Parathyroid adenoma (tissue), 2 donors: ENCODE measurements at regions not wholly inside any gene's neighbourhood (a gene's known extent, or its start where the extent isn't known, plus 50 kb on each side); places are given as distances from the start of the nearest gene placed in this dataset.

Experiments
- H2AFZ ChIP-seq: fragments of 300-600 bp; sonication (generic); one replicate; pipeline ENCODE4 v1.7.0; 2017; ENCODE audit warnings: antibody characterized with exemption, mild to moderate bottlenecking
- H3K27ac ChIP-seq: fragments of 300-600 bp; sonication (generic); one replicate; pipeline ENCODE4 v1.7.0; 2017
- H3K27me3 ChIP-seq: fragments of 300-600 bp; sonication (generic); one replicate; pipeline ENCODE4 v1.7.0; 2017; ENCODE audit warnings: low read length; ENCODE audit not compliant: control insufficient read depth, insufficient read depth
- H3K36me3 ChIP-seq: fragments of 300-600 bp; sonication (generic); one replicate; pipeline ENCODE4 v1.7.0; 2017; ENCODE audit warnings: low read length; ENCODE audit not compliant: control insufficient read depth, insufficient read depth
- H3K4me1 ChIP-seq: fragments of 300-600 bp; sonication (generic); one replicate; pipeline ENCODE4 v1.7.0; 2017; ENCODE audit warnings: control low read depth
- H3K4me2 ChIP-seq: fragments of 300-600 bp; sonication (generic); one replicate; pipeline ENCODE4 v1.7.0; 2017; ENCODE audit warnings: low read length
- H3K4me3 ChIP-seq: fragments of 300-600 bp; sonication (generic); one replicate; pipeline ENCODE4 v1.7.0; 2017; ENCODE audit warnings: low read depth, low read length
- H3K79me2 ChIP-seq: fragments of 300-600 bp; sonication (generic); one replicate; pipeline ENCODE4 v1.7.0; 2017; ENCODE audit warnings: control low read depth
- H3K9ac ChIP-seq: fragments of 300-600 bp; sonication (generic); one replicate; pipeline ENCODE4 v1.7.0; 2017; ENCODE audit warnings: mild to moderate bottlenecking
- H3K9me3 ChIP-seq: fragments of 300-600 bp; sonication (generic); one replicate; pipeline ENCODE4 v1.7.0; 2017; ENCODE audit warnings: low read length; ENCODE audit not compliant: control insufficient read depth
- CTCF ChIP-seq: fragments of 300-600 bp; sonication (generic); IDR thresholded peaks from one replicate; pipeline ENCODE4 v1.7.0; 2017; ENCODE audit warnings: antibody characterized with exemption, mild to moderate bottlenecking
- donor health status: primary hyperparathyroidism.

GRCh38 chrY:21177306-21177800 lies 333.8 kb upstream of the RBMY1B start:
- no peak overlapping the region for H3K27ac ChIP-seq
- no peaks in the 10 kb centered on the region for H3K79me2 ChIP-seq
- no peaks in the 10 kb centered on the region for H3K36me3 ChIP-seq
- no peak for TF ChIP-seq CTCF
- H3K4me3 ChIP-seq = no peak overlapping the region
- H2AFZ ChIP-seq = no peak overlapping the region
- no peaks in the 10 kb centered on the region for H3K4me1 ChIP-seq
- H3K9me3 ChIP-seq = no peaks in the 10 kb centered on the region
- no peak overlapping the region for H3K4me2 ChIP-seq
- no peak overlapping the region for H3K9ac ChIP-seq
- H3K27me3 ChIP-seq = no peaks in the 10 kb centered on the region

GRCh38 chrY:21178281-21178680 lies 332.9 kb upstream of the RBMY1B start:
- TF ChIP-seq CTCF = no peak
- no peaks in the 10 kb centered on the region for H3K4me1 ChIP-seq
- no peak overlapping the region for H3K4me2 ChIP-seq

DNA sequence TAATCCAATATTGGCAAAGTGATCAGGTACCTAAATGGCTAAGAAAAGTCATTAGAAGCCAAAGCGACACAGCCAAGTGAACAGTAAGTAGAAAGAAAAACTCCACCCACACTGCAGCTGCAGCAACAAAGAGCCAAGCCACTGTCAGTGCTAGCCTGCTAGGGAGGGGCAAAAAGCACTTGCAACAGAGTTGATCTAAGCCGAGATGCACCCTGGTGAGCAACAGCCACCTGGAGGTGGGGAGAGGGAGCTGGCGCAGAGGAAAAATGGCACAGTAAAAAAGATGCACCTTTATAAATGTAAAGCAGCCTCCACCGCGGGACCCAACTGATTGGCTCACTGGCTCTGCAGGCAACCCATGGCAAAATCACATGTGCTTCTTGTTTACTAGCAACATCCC lies 330.2 kb upstream of the RBMY1B start:
- Histone ChIP-seq H3K4me1 (no peaks in the 10 kb centered on the region), H2AFZ (no peak overlapping the region), H3K36me3 (no peaks in the 10 kb centered on the region), H3K27me3 (no peaks in the 10 kb centered on the region), H3K9ac (no peak overlapping the region), H3K4me3 (no peak overlapping the region), H3K27ac (no peak overlapping the region), H3K4me2 (no peak overlapping the region), H3K9me3 (no peaks in the 10 kb centered on the region), H3K79me2 (no peaks in the 10 kb centered on the region)
- TF ChIP-seq CTCF = no peak

More at GRCh38 chrY:21178281-21178680, 332.9 kb upstream of the RBMY1B start:
- H3K9me3 ChIP-seq = no peaks in the 10 kb centered on the region
- no peak overlapping the region for H3K4me3 ChIP-seq
- no peaks in the 10 kb centered on the region for H3K27me3 ChIP-seq
- H3K9ac ChIP-seq = no peak overlapping the region
- no peaks in the 10 kb centered on the region for H3K36me3 ChIP-seq
- no peak overlapping the region for H3K27ac ChIP-seq
- no peak overlapping the region for H2AFZ ChIP-seq
- no peaks in the 10 kb centered on the region for H3K79me2 ChIP-seq

- Histone ChIP-seq H3K4me3 (no peak overlapping the region), H3K27me3 (no peaks in the 10 kb centered on the region), H3K36me3 (no peaks in the 10 kb centered on the region), H2AFZ (no peak overlapping the region), H3K27ac (no peak overlapping the region), H3K9me3 (no peaks in the 10 kb centered on the region), H3K79me2 (no peaks in the 10 kb centered on the region), H3K4me1 (no peaks in the 10 kb centered on the region), H3K4me2 (no peak overlapping the region), H3K9ac (no peak overlapping the region)
- no peak for TF ChIP-seq CTCF
Measured at GRCh38 chrY:21184271-21184670, 326.9 kb upstream of the RBMY1B start.

GRCh38 chrY:21185419-21186105 lies 325.6 kb upstream of the RBMY1B start:
- H3K79me2 ChIP-seq = no peaks in the 10 kb centered on the region

More at GRCh38 chrY:21185419-21186105, 325.6 kb upstream of the RBMY1B start:
- Histone ChIP-seq H3K9ac (no peak overlapping the region), H3K36me3 (no peaks in the 10 kb centered on the region), H2AFZ (no peak overlapping the region), H3K27ac (no peak overlapping the region), H3K4me3 (no peak overlapping the region), H3K4me2 (no peak overlapping the region), H3K27me3 (no peaks in the 10 kb centered on the region), H3K9me3 (no peaks in the 10 kb centered on the region), H3K4me1 (no peaks in the 10 kb centered on the region)
- no peak for TF ChIP-seq CTCF
